KOPT-K1 (cell line): ENCODE measurements at regions not wholly inside any gene's neighbourhood (a gene's known extent, or its start where the extent isn't known, plus 50 kb on each side); places are given as distances from the start of the nearest gene placed in this dataset.
"Not testable (repeated sequence)": the region's sequence is repeated elsewhere in the genome, so short reads cannot be mapped to it uniquely, and the experiment has no call there.

Experiments
- H3K27ac ChIP-seq: fragments of 200-600 bp; sonication (generic); 2 replicates; pipeline ENCODE4 v1.5.1; 2016; ENCODE audit warnings: antibody characterized with exemption, mild to moderate bottlenecking, low read depth, low read length; ENCODE audit not compliant: poor library complexity, severe bottlenecking
- H3K36me3 ChIP-seq: fragments of 200-600 bp; sonication (generic); 2 replicates; pipeline ENCODE4 v1.5.1; 2017; ENCODE audit warnings: antibody characterized with exemption, mild to moderate bottlenecking, low read length, moderate library complexity; ENCODE audit not compliant: insufficient read depth
- H3K9me3 ChIP-seq: fragments of 200-600 bp; sonication (generic); 2 replicates; pipeline ENCODE4 v1.5.1; 2017; ENCODE audit warnings: antibody characterized with exemption, low read length, mild to moderate bottlenecking; ENCODE audit not compliant: insufficient read depth, poor library complexity, severe bottlenecking

DNA sequence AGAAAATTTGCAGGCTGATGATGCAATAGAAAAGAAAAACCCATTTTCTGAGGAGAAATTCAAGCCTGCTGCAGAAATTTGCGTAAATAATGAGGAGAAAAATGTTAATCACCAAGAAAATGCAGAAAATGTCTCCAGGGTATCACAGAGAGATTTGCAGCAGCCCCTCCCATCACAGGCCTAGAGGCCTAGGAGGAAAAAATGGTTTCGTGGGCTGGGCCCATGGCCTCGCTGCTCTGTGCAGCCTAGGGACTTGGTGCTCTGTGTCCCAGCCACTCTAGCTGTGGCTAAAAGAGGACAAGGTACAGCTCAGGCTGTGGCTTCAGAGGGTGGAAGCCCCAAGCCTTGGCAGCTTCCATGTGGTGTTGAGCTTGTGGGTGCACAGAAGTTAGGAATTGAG, 374.8 kb upstream of the BOD1L1 start:
- not testable (repeated sequence) for H3K36me3 ChIP-seq
- H3K9me3 ChIP-seq = peaks cover 39% of the 10 kb centered on the region

DNA sequence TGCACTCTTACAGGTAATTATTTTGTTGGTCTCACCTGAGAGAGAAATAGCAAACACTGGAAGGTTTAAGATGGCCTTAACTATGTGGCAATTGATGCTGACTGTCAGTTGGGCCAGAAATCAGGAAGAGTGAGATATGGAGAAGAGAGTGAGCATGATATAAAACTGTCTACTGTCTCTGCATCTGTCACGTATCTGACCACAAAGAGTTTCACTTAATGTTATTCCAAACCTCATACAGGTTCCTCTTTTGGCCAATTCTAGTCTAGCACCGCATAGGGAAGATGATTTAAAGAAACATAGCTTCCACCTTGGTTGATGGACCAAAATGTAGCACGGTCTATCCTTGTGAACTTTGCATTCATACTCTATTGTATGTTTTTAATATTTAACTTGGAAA, 381.0 kb upstream of the BOD1L1 start:
- Histone ChIP-seq H3K36me3 (no peaks in the 10 kb centered on the region), H3K27ac (no peak overlapping the region)

More for the DNA sequence above, 374.8 kb upstream of the BOD1L1 start:
- not testable (repeated sequence) for H3K27ac ChIP-seq

DNA sequence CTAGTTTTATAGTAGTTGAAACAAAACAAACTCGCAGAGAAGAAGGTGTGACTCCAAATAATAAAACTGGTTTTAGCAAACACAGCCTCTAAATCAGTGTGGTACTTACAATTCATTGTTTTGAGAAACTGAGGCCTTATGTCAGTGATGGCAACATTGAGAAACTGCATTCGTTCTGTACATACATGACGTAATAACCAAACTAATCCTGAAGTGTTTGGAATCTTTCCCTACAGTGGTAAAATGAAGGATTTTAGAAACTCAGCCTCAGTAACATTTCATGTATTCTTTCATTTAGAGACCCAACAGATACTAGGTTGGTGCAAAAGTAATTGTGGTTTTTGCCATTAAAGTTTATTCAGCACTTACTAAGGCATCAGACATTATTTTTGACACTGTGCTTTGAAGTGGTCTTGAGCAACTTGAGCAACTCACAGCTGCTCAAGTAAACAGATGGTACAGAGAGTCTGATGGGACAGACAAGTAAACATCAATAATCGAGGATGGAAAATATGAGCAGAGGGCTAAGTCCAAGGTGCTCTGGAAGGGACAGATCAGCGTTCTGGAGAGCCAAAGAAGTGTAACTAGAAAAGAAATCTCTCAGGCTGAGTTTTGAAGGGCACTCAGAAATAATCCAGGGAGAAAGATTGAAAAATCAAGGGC, 390.8 kb upstream of the BOD1L1 start:
- Histone ChIP-seq H3K9me3 (peaks cover 16% of the 10 kb centered on the region), H3K36me3 (no peaks in the 10 kb centered on the region), H3K27ac (no peak overlapping the region)

More for the DNA sequence above, 381.0 kb upstream of the BOD1L1 start:
- peaks cover 6% of the 10 kb centered on the region for H3K9me3 ChIP-seq

DNA sequence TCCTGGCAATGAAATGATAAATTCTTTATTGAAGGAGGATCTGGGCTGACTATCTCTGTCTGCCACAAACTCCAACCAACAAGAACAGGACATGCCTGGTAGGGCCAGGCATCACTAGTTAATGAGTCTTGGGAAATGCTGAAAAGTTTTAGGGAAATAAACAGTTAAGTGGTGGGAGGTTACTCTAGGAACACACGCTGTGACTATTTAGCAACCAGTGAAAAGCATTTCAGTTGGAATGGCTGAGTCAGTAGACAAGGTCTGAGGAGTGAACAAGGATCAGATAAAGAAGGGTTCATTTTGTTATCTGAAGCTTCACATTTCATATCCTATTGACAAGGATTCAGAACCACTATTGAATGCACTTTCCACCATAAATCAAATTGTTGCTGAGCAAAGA, 394.9 kb upstream of the BOD1L1 start:
- Histone ChIP-seq H3K36me3 (no peaks in the 10 kb centered on the region), H3K27ac (no peak overlapping the region), H3K9me3 (no peaks in the 10 kb centered on the region)

DNA sequence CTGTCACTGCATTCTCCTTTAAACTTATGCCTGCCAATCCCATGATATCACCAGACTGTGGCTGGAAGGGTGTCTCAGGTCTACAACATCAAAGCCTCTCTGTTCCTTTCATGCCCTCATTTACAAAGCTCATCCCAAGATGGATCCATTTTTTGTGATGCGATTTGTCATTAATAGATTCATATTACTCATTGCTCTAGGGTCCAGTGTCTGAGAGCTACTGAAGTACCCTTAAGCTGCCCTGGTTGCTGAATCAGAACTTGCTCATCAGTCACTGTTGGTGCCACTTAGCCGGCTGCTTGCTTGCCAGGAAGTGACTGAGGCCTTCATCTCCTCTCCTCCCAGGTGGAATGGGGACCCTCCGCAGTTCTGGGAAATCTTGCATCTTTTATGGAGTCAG, 395.5 kb upstream of the BOD1L1 start:
- H3K9me3 ChIP-seq = no peaks in the 10 kb centered on the region
- H3K36me3 ChIP-seq = no peaks in the 10 kb centered on the region
- no peak overlapping the region for H3K27ac ChIP-seq

DNA sequence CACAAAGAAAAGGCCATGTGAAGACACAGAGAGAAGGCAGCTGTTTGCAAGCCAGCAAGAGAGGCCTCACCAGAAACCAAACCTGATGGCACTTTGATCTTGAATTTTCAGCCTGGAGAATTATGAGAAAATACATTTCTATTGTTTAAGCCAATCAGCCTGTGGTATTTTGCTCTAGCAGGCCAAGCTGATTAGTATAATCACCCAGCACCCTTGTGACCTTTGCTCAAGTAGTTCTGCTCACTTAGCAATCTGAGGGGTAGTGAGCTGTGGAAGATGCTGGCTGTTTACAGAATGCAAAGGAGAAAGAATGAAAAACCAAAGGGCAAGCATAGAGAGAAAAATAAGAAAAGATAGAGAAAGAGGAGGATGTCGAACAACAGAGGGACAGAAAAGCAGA, 396.4 kb upstream of the BOD1L1 start:
- H3K27ac ChIP-seq = no peak overlapping the region
- no peaks in the 10 kb centered on the region for H3K36me3 ChIP-seq
- no peaks in the 10 kb centered on the region for H3K9me3 ChIP-seq

DNA sequence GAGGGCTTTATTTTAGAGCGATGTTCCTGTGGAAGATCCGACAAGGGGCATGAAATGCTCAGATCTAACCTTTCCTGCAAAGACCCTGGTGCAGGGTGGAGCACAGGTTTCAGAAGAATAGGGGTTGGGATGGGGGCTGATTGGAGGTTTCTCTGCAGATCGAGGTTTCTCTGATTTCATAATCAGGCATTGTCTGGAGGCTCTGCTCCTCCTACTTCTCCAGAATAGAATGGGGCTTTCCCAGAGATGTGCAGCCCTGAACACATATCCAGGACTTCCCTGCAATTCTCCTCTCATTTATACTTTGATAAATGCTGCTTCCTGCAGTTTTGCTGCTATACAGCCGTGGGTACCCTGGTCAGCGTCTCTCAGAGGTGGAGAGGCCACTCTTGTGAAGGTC, 397.6 kb upstream of the BOD1L1 start:
- Histone ChIP-seq H3K36me3 (no peaks in the 10 kb centered on the region), H3K9me3 (no peaks in the 10 kb centered on the region)

DNA sequence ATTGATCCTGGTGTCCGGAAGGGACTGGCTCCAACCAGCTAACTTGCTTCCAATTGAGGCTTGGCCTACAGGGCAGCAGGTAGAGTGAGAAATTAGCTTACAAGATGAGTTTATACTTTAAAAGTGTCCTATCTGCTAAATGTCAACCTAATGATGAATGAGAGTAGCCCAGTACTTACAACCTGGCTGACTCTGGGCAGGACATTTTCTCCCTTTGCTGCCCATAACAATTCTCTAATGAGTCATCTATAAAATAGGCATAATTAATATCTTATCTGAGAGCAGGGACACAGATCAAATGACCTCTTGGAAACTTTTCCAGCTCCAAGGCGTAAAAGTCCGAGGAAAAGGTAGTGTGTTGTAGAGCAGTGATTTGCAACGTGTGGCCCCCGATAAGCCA, 398.4 kb upstream of the BOD1L1 start:
- H3K27ac ChIP-seq = no peak overlapping the region
- no peaks in the 10 kb centered on the region for H3K9me3 ChIP-seq
- H3K36me3 ChIP-seq = no peaks in the 10 kb centered on the region

More for the DNA sequence above, 397.6 kb upstream of the BOD1L1 start:
- H3K27ac ChIP-seq = no peak overlapping the region

DNA sequence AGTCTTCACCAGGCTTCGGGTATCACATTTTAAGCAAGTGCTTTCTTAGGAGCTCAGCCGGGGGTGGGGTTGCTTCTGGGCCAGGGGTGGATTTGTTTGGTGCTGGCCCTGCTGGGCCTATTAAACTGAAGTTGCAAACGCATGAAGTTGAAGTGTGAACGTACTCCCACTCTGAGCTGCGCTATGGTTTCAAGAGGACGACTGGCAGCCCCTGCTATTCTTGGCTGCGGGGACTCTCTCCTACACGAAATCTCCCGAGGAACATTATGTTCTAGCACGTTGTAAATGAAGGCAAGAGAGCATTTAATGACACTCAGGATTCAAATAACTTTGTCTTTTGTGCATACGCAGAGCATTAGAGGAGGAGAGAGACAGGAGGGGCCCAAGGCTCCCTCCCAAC, 401.3 kb upstream of the BOD1L1 start:
- no peaks in the 10 kb centered on the region for H3K9me3 ChIP-seq
- no peaks in the 10 kb centered on the region for H3K36me3 ChIP-seq
- H3K27ac ChIP-seq = no peak overlapping the region

DNA sequence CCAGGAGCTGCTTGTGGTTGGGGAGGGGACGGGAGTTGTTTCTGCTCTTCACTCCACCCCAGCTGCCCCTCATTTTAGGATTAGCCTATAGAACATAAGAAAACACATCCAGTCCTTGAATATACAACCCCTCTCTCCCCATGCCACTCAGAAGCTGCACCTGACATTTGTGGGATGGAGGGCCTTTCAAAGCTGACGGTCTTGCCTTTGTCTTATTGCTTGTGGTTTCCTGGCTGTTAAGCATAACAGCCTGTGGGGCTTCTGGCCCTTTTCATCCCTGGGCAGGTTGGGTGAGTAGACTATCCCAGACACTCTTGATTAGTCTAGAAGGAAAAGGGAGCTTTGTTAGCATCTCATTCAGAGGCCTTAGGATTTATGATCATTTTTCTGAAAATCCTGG, 407.6 kb upstream of the BOD1L1 start:
- H3K9me3 ChIP-seq = no peaks in the 10 kb centered on the region
- H3K27ac ChIP-seq = peak overlapping the region; percentile 63
- no peaks in the 10 kb centered on the region for H3K36me3 ChIP-seq

DNA sequence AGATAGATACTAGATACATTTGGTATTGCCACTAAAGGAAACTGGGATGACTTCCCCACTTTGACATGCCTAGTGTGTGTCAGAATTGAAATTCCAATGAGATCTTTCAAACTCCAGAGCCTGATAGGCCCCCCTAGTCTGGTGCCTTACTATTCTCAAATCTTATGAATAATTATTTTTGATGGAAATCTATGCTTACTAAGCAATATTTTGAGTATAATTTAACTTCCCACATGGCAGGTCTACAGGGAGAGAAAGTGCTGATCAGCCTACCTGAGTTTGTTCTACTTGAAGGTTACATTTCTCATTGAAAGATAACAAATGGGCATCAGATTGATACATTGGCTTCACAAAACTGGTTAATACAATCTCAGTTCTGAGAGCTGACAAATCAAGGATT, 415.7 kb upstream of the BOD1L1 start:
- no peaks in the 10 kb centered on the region for H3K9me3 ChIP-seq
- no peak overlapping the region for H3K27ac ChIP-seq
- H3K36me3 ChIP-seq = no peaks in the 10 kb centered on the region

DNA sequence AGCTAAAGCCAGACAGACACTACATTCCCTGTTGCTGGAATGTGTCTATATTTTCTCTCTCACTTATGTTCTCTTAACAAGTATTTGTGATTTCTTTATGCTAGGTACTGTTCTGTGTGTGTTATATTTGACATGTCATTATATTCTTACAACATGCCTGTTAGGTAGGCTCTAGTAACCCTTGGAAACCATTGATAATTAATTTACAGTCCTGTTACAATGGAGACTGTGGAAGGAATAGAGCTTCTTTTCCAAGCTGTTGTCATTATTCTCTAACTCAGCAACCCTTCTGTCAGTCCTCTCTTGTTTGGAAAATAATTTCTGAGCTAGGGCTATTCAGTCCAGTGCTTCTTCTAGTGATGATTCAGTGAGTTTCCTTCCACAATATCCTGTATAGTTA, 419.1 kb upstream of the BOD1L1 start:
- Histone ChIP-seq H3K27ac (no peak overlapping the region), H3K9me3 (no peaks in the 10 kb centered on the region), H3K36me3 (no peaks in the 10 kb centered on the region)

DNA sequence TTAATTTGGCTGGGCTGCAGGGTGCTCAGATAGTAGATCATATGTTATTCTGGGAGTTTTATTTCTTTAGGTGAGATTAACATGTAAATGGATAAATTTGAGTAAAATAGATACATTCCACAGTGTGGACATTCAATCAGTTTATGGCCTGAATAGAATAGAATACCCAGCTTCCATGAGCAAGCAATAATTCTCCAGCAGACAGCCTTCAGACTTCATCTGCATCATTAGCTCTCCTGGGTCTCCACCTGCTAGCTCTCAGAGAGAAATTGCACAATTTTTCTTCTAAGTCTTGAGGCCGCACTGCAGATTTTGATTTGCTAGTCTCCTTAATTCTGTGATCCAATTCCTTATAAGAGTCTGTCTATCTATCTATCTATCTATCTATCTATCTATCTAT, 420.3 kb upstream of the BOD1L1 start:
- Histone ChIP-seq H3K9me3 (no peaks in the 10 kb centered on the region), H3K36me3 (no peaks in the 10 kb centered on the region), H3K27ac (no peak overlapping the region)

DNA sequence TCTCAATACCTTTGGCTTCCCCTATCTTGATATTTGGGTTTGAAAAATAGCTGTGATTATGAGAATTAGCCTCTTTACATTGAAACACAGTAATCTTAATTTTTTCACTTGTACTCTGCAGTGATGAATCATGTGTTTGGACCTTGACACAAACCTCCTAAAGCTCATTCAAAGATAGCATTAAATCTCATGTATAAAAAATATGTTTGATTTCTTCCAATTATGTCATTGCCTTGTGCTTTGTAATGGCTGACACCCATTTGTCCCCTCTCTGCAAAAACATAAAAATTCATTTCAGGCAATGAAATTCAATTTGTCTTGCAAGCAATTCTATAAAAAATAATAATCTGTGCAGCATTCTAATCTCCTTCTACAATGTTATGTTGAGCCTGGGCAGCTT, 422.4 kb upstream of the BOD1L1 start:
- Histone ChIP-seq H3K9me3 (no peaks in the 10 kb centered on the region), H3K27ac (no peak overlapping the region), H3K36me3 (no peaks in the 10 kb centered on the region)

DNA sequence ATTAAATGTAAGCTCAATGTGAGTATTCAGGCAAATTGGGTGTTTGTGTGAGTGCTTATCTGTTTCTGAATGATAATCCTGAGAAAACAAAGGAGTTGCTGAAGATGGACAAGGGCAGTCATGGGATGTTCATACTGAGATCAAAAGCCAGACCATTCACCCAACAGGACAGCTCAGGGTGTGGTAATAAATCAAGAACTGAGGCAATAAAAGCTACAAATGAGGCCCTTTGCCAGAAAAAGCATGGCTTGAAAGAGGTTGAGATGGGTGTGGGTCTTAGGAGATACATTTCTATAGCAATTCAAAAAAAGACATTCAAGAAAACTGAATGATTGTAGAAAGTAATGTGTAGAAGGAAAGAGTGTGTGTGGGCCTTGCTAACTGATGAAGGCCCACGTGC, 425.8 kb upstream of the BOD1L1 start:
- no peaks in the 10 kb centered on the region for H3K9me3 ChIP-seq
- no peaks in the 10 kb centered on the region for H3K36me3 ChIP-seq
- no peak overlapping the region for H3K27ac ChIP-seq

DNA sequence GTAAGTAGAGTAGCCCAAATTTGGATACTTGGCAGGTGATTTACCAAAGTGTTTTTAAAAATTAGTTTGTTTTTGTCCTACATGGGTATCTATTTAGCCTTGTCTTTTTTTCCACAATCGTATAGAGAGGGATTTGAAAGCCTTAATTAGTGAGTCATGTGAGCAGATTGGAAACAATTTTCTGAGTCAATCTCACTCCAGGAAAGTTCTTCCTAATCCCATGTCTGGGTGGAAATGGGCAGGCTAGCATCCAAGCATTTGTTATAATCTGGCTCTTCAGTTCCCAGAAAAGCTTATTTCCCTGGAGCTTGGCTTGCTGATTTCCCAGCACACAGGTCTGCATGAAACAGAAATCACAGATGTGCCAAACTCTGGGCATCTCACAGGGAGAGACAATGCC, 426.9 kb upstream of the BOD1L1 start:
- Histone ChIP-seq H3K9me3 (no peaks in the 10 kb centered on the region), H3K27ac (no peak overlapping the region), H3K36me3 (no peaks in the 10 kb centered on the region)
